SK-N-SH (cell line): ENCODE measurements at regions not wholly inside any gene's neighbourhood (a gene's known extent, or its start where the extent isn't known, plus 50 kb on each side); places are given as distances from the start of the nearest gene placed in this dataset.

ENCODE experiments used
- CHD2 ChIP-seq: fragments of 150-350 bp; IDR thresholded peaks from 2 replicates; pipeline ENCODE4 v1.6.1; 2018; ENCODE audit warnings: low read length; ENCODE audit not compliant: partially characterized antibody
- CTCF ChIP-seq: fragments of 200-600 bp; sonication (generic); IDR thresholded peaks from 2 replicates; pipeline ENCODE4 v1.6.1; 2017; ENCODE audit warnings: antibody characterized with exemption, mild to moderate bottlenecking, moderate library complexity
- MAX ChIP-seq: IDR thresholded peaks from 2 replicates; pipeline ENCODE4 v1.4.0; 2012; ENCODE audit warnings: low read depth
- MXI1 ChIP-seq: IDR thresholded peaks from 2 replicates; pipeline ENCODE4 v1.6.1; 2012; ENCODE audit warnings: mild to moderate bottlenecking, low read depth, low read length, improper control_type of control experiment
- NRF1 ChIP-seq: IDR thresholded peaks from 2 replicates; pipeline ENCODE4 v1.6.1; 2012; ENCODE audit warnings: low read depth, mild to moderate bottlenecking, low read length
- POLR2AphosphoS5 ChIP-seq: IDR thresholded peaks from 2 replicates; pipeline ENCODE4 v1.6.1; 2012; ENCODE audit warnings: low read depth, low read length
- RAD21 ChIP-seq: IDR thresholded peaks from 2 replicates; pipeline ENCODE4 v1.6.1; 2012; ENCODE audit warnings: mild to moderate bottlenecking, low read length
- RFX5 ChIP-seq: IDR thresholded peaks from 2 replicates; pipeline ENCODE4 v1.6.1; 2012; ENCODE audit warnings: mild to moderate bottlenecking, improper control_type of control experiment, low read length
- SIN3A ChIP-seq: IDR thresholded peaks from 2 replicates; pipeline ENCODE4 v1.6.1; 2012; ENCODE audit warnings: low read depth, mild to moderate bottlenecking, low read length, moderate library complexity, borderline replicate concordance
- SMC3 ChIP-seq: IDR thresholded peaks from 2 replicates; pipeline ENCODE4 v1.6.1; 2012; ENCODE audit warnings: low read depth, low read length, improper control_type of control experiment
- TAF1 ChIP-seq: IDR thresholded peaks from 2 replicates; pipeline ENCODE4 v1.6.1; 2012; ENCODE audit warnings: low read depth, mild to moderate bottlenecking, low read length, moderate library complexity, borderline replicate concordance
- TCF12 ChIP-seq: IDR thresholded peaks from 2 replicates; pipeline ENCODE4 v1.4.0; 2012

- no peak for TF ChIP-seq SMC3
- no peak for TF ChIP-seq POLR2AphosphoS5
- TF ChIP-seq NRF1 = no peak
- no peak for TF ChIP-seq CTCF
- no peak for TF ChIP-seq RFX5
- TF ChIP-seq CHD2 = no peak
- no peak for TF ChIP-seq SIN3A
- TF ChIP-seq TAF1 = no peak
- TF ChIP-seq TCF12 = no peak
- no peak for TF ChIP-seq MXI1
- no peak for TF ChIP-seq MAX
- TF ChIP-seq RAD21 = no peak
Measured at GRCh38 chr14:57080691-57081090, 188.0 kb downstream of the EXOC5 start.
